A549 (cell line): ENCODE measurements at regions not wholly inside any gene's neighbourhood (a gene's known extent, or its start where the extent isn't known, plus 50 kb on each side); places are given as distances from the start of the nearest gene placed in this dataset.

Experiments
- ATAC-seq, 2 experiments: fragments of 200-7000 bp in 1 of 2; fragments of >200 bp in 1 of 2; cut with Nextera tagmentation in 1 of 2; cut with Tn5 transposase in 1 of 2; 3 replicates each; pipeline versions ENCODE4 v1.8.0 to v1.9.1; 2018 to 2020; ENCODE audit warnings: mild to moderate bottlenecking in 1 of 2, moderate library complexity in 1 of 2
- CTCF ChIA-PET: fragments of 300-600 bp; sonication (Branson Sonifier 250); formaldehyde crosslinking; extraction: SDS; loops from one replicate; lab custom pipeline; 2021; ENCODE audit warnings: antibody characterized with exemption, inconsistent platforms; lab: Yijun Ruan, JAX
- POLR2A ChIA-PET: fragments of 350-600 bp; formaldehyde crosslinking; extraction: SDS; loops from one replicate; lab custom pipeline; 2021; ENCODE audit warnings: antibody characterized with exemption, inconsistent platforms; lab: Yijun Ruan, JAX
- DNase-seq, 2 experiments: peaks; one replicate each; pipeline versions ENCODE4 v3.0.0 to v3.0.0-alpha.2; 2011 to 2016; ENCODE audit warnings: low read depth in 1 of 2, low spot score in 1 of 2
- FAIRE-seq: peaks from 2 replicates; lab custom pipeline; 2011; peaks lifted over from hg19 to GRCh38; lab: Jason Lieb, UNC
- H3K27ac ChIP-seq, 2 experiments: fragments of >200 bp; sonication (Bioruptor Twin); formaldehyde crosslinking; 3 replicates each; pipeline ENCODE4 v1.5.1; 2016 to 2017
- H3K4me1 ChIP-seq: fragments of >200 bp; sonication (Bioruptor Twin); formaldehyde crosslinking; 3 replicates; pipeline ENCODE4 v1.6.1; 2016
- H3K4me2 ChIP-seq: fragments of >200 bp; sonication (Bioruptor Twin); formaldehyde crosslinking; 3 replicates; pipeline ENCODE4 v1.6.1; 2016
- H3K4me3 ChIP-seq: fragments of >200 bp; sonication (Bioruptor Twin); formaldehyde crosslinking; 3 replicates; pipeline ENCODE4 v1.5.1; 2016
- H3K9me3 ChIP-seq: fragments of >200 bp; sonication (Bioruptor Twin); formaldehyde crosslinking; 3 replicates; pipeline ENCODE4 v1.6.1; 2016
- ATOH8 ChIP-seq: fragments of 250-450 bp; sonication (Bioruptor Pico); IDR thresholded peaks from 2 replicates; pipeline ENCODE4 v1.5.0; 2020; ENCODE audit warnings: low read depth, mild to moderate bottlenecking, moderate library complexity
- CBX2 ChIP-seq: fragments of 200-600 bp; sonication (generic); IDR thresholded peaks from 2 replicates; pipeline ENCODE4 v1.6.1; 2016; ENCODE audit warnings: low read depth, mild to moderate bottlenecking, borderline replicate concordance
- CBX8 ChIP-seq: fragments of 200-600 bp; sonication (generic); IDR thresholded peaks from 2 replicates; pipeline ENCODE4 v1.6.1; 2016
- CHD2 ChIP-seq: fragments of 150-350 bp; IDR thresholded peaks from 2 replicates; pipeline ENCODE4 v1.6.1; 2014; ENCODE audit warnings: low read length; ENCODE audit not compliant: partially characterized antibody
- CHD4 ChIP-seq: fragments of 200-600 bp; sonication (generic); IDR thresholded peaks from 2 replicates; pipeline ENCODE4 v1.6.1; 2016; ENCODE audit warnings: antibody characterized with exemption, mild to moderate bottlenecking, borderline replicate concordance
- E2F6 ChIP-seq: IDR thresholded peaks from 2 replicates; pipeline ENCODE4 v1.6.1; 2012; ENCODE audit warnings: low read depth, borderline replicate concordance
- EHMT2 ChIP-seq: fragments of 200-600 bp; sonication (generic); IDR thresholded peaks from 2 replicates; pipeline ENCODE4 v1.6.1; 2016; ENCODE audit warnings: antibody characterized with exemption, low read depth, mild to moderate bottlenecking, moderate library complexity
- EP300 ChIP-seq, 2 experiments: fragments of >200 bp; sonication (Bioruptor Twin); formaldehyde crosslinking; IDR thresholded peaks; 2 replicates in 1 of 2; 3 replicates in 1 of 2; pipeline ENCODE4 v1.6.1; 2016 to 2017
- FOSL2 ChIP-seq, 2 experiments: fragments of 450-650 bp in 1 of 2; fragments of >200 bp in 1 of 2; sonication (Bioruptor Twin) in 1 of 2; formaldehyde crosslinking; IDR thresholded peaks; 2 replicates each; pipeline versions ENCODE4 v1.5.0 to v1.6.1; 2016 to 2020; ENCODE audit warnings: mild to moderate bottlenecking in 1 of 2, moderate library complexity in 1 of 2
- HDAC2 ChIP-seq: fragments of 200-600 bp; sonication (generic); IDR thresholded peaks from 2 replicates; pipeline ENCODE4 v1.6.1; 2016
- HMGXB4 ChIP-seq: fragments of 250-450 bp; sonication (Bioruptor Pico); IDR thresholded peaks from 2 replicates; pipeline ENCODE4 v1.5.0; 2021; ENCODE audit warnings: mild to moderate bottlenecking, moderate library complexity, borderline replicate concordance
- HOXB13 ChIP-seq: fragments of 250-450 bp; sonication (Bioruptor Pico); IDR thresholded peaks from 2 replicates; pipeline ENCODE4 v1.5.0; 2020; ENCODE audit warnings: low read depth, mild to moderate bottlenecking, moderate library complexity
- HOXB5 ChIP-seq: fragments of 250-450 bp; sonication (Bioruptor Pico); IDR thresholded peaks from 2 replicates; pipeline ENCODE4 v1.5.0; 2020; ENCODE audit warnings: mild to moderate bottlenecking, moderate library complexity
- JUN ChIP-seq, 2 experiments: fragments of >200 bp; sonication (Bioruptor Twin); formaldehyde crosslinking; IDR thresholded peaks; 2 replicates in 1 of 2; 3 replicates in 1 of 2; pipeline ENCODE4 v1.6.1; 2016 to 2017
- MAFK ChIP-seq: fragments of 450-650 bp; IDR thresholded peaks from 2 replicates; pipeline ENCODE4 v1.6.1; 2014; ENCODE audit not compliant: partially characterized antibody
- MAZ ChIP-seq: fragments of 150-350 bp; IDR thresholded peaks from 2 replicates; pipeline ENCODE4 v1.6.1; 2014; ENCODE audit warnings: antibody characterized with exemption, low read depth, low read length, borderline replicate concordance
- NFE2L2 ChIP-seq: fragments of 150-350 bp; conservative IDR thresholded peaks from 2 replicates; pipeline ENCODE4 v1.6.1; 2014; ENCODE audit warnings: low read length
- PBX3 ChIP-seq: IDR thresholded peaks from 2 replicates; pipeline ENCODE4 v1.6.1; 2012
- POLR2AphosphoS2 ChIP-seq: conservative IDR thresholded peaks from 2 replicates; pipeline ENCODE4 v1.6.1; 2012; ENCODE audit warnings: low read length, improper control_type of control experiment, inconsistent platforms
- RFX5 ChIP-seq: fragments of 450-650 bp; IDR thresholded peaks from 2 replicates; pipeline ENCODE4 v1.7.1; 2014; ENCODE audit warnings: antibody characterized with exemption, mild to moderate bottlenecking, moderate library complexity
- RNF2 ChIP-seq: fragments of 200-600 bp; sonication (generic); IDR thresholded peaks from 2 replicates; pipeline ENCODE4 v1.6.1; 2016; ENCODE audit warnings: low read depth, mild to moderate bottlenecking, antibody characterized with exemption, moderate library complexity, borderline replicate concordance
- SMC3 ChIP-seq: fragments of >200 bp; sonication (Bioruptor Twin); formaldehyde crosslinking; IDR thresholded peaks from 3 replicates; pipeline ENCODE4 v1.6.1; 2018; ENCODE audit warnings: inconsistent platforms
- TP53 ChIP-seq: fragments of 250-450 bp; sonication (Bioruptor Pico); IDR thresholded peaks from 2 replicates; pipeline ENCODE4 v1.5.0; 2021; ENCODE audit warnings: mild to moderate bottlenecking, moderate library complexity
- ZNF302 ChIP-seq: fragments of 250-450 bp; sonication (Bioruptor Pico); IDR thresholded peaks from 2 replicates; pipeline ENCODE4 v1.9.0; 2021; ENCODE audit warnings: inconsistent platforms, mild to moderate bottlenecking, moderate library complexity
- WGBS: methylation state at CpG from one replicate; pipeline ENCODE4 v1.1.6; 2017; ENCODE audit errors: missing lambda C conversion rate; 5-methylcytosine and 5-hydroxymethylcytosine counted together

GRCh38 chr1:170864876-170865538 is 70.3 kb upstream of the MROH9 start:
- Histone ChIP-seq H3K27ac (no peak overlapping the region), H3K9me3 (no peaks in the 10 kb centered on the region), H3K4me1 (no peaks in the 10 kb centered on the region), H3K4me3 (no peak overlapping the region), H3K4me2 (no peak overlapping the region)
- DNase-seq (no peak), FAIRE-seq (no peak), ATAC-seq (no peak)
- ChIA-PET POLR2A (no interaction called here), CTCF (no interaction called here)
- WGBS = 3% methylated on average over 2 of the region's 2 CpGs
- no peak for TF ChIP-seq ATOH8 (CRISPR knock-in tag)
- TF ChIP-seq RFX5 = no peak
- TF ChIP-seq ZNF302 (CRISPR knock-in tag) = no peak
- TF ChIP-seq HOXB5 (CRISPR knock-in tag) = no peak
- TF ChIP-seq EP300 (IDR thresholded peaks at IDR 0.05) = no peak
- no peak for TF ChIP-seq POLR2AphosphoS2
- TF ChIP-seq RNF2 = no peak
- no peak for TF ChIP-seq CBX2
- no peak for TF ChIP-seq PBX3
- no peak for TF ChIP-seq MAFK
- TF ChIP-seq NFE2L2 = no peak
- no peak for TF ChIP-seq FOSL2 (IDR thresholded peaks at IDR 0.05)
- TF ChIP-seq FOSL2 (CRISPR knock-in tag; IDR thresholded peaks at IDR 0.05) = no peak
- TF ChIP-seq CHD2 = no peak
- TF ChIP-seq MAZ = no peak
- TF ChIP-seq E2F6 = no peak
- TF ChIP-seq TP53 (CRISPR knock-in tag) = no peak
- no peak for TF ChIP-seq SMC3
- TF ChIP-seq CBX8 = no peak
- no peak for TF ChIP-seq HDAC2
- TF ChIP-seq HMGXB4 = no peak

- DNase-seq (no peak), ATAC-seq (no peak), FAIRE-seq (no peak)
- Histone ChIP-seq H3K4me3 (no peak overlapping the region), H3K27ac (no peak overlapping the region), H3K4me2 (no peak overlapping the region), H3K9me3 (no peaks in the 10 kb centered on the region), H3K4me1 (no peaks in the 10 kb centered on the region)
- 0% methylated on average over 1 of the region's 1 CpG for WGBS
- ChIA-PET CTCF (no interaction called here), POLR2A (interaction anchor here (0.6 kb wide), 1 partner anchor 558 kb away, joined by 6 read pairs; no protein-coding TSS in a partner anchor)
- TF ChIP-seq HOXB13 (CRISPR knock-in tag) (no peak), CHD2 (no peak), RFX5 (no peak), JUN (IDR thresholded peaks at IDR 0.05) (no peak), CHD4 (no peak), EHMT2 (no peak), NFE2L2 (no peak)
Observed at GRCh38 chr1:170866646-170867045, 68.7 kb upstream of the MROH9 start.
